ENCODE measurements at regions not wholly inside any gene's neighbourhood (a gene's known extent, or its start where the extent isn't known, plus 50 kb on each side); places are given as distances from the start of the nearest gene placed in this dataset.
"Not testable (repeated sequence)": the region's sequence is repeated elsewhere in the genome, so short reads cannot be mapped to it uniquely, and the experiment has no call there.

DNA sequence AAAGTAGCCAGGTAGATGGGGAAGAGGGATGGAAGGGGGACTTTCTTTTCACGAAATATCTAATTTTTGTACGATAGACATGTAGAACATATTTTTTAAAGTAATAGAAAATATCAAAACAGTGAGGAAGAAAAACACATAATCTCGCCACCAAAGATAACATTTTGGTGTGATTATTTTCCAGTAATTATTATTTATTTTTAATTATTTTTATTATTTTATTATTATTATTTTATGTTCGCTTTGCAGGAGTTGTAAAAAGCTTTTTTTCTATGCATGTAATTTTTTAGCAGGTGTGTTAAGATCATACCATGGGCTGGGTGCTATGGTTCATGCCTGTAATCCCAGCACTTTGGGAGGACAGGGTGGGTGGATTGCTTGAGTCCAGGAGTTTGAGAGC is 85.6 kb upstream of the CCND2 start:
- no peaks in the 10 kb centered on the region for H3K36me3 ChIP-seq
- no peaks in the 10 kb centered on the region for H3K4me1 ChIP-seq
- intact Hi-C loops (cut with DNase I), result no loop called here
- peaks cover 0 to 8% (median 0%) of the 10 kb centered on the region in 4 donors for H3K27me3 ChIP-seq
- 87 to 95% methylated on average over 4 of the region's 4 CpGs for WGBS, 2 donors
- TF ChIP-seq, protein P1, sequence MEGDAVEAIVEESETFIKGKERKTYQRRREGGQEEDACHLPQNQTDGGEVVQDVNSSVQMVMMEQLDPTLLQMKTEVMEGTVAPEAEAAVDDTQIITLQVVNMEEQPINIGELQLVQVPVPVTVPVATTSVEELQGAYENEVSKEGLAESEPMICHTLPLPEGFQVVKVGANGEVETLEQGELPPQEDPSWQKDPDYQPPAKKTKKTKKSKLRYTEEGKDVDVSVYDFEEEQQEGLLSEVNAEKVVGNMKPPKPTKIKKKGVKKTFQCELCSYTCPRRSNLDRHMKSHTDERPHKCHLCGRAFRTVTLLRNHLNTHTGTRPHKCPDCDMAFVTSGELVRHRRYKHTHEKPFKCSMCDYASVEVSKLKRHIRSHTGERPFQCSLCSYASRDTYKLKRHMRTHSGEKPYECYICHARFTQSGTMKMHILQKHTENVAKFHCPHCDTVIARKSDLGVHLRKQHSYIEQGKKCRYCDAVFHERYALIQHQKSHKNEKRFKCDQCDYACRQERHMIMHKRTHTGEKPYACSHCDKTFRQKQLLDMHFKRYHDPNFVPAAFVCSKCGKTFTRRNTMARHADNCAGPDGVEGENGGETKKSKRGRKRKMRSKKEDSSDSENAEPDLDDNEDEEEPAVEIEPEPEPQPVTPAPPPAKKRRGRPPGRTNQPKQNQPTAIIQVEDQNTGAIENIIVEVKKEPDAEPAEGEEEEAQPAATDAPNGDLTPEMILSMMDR (IDR thresholded peaks at IDR 0.05), result no peak
- TF ChIP-seq POLR2A (IDR thresholded peaks at IDR 0.05), result no peak
- H3K4me3 ChIP-seq, result no peak overlapping the region
- H3K27ac ChIP-seq, result no peak overlapping the region
- DNase-seq, result no peak
- H3K9me3 ChIP-seq, result peaks cover 0 to 2% (median 0%) of the 10 kb centered on the region in 3 donors

DNA sequence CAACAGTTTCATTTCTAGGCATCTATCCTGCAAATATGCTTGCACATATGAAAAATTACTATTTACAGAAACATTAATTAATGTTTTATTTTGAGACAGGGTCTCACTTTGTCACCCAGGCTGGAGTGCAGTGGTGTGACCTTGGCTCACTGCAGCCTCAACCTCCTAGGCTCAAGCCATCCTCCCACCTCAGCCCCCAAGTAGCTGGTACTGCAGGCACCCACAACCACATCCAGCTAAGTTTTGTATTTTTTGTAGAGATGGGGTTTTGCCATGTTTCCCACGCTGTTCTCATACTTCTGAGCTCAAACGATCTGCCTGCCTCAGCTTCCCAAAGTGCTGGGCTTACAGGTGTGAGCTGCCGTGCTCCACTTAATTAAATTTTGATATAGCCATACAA is 86.2 kb upstream of the CCND2 start:
- DNase-seq; H3K4me1 ChIP-seq; H3K27me3 ChIP-seq; intact Hi-C loops (cut with DNase I); H3K4me3 ChIP-seq; H3K27ac ChIP-seq; H3K36me3 ChIP-seq; H3K9me3 ChIP-seq: not testable (repeated sequence)
- WGBS, 2 donors, result 25 to 50% methylated on average over 2 to 3 of the region's 3 CpGs

DNA sequence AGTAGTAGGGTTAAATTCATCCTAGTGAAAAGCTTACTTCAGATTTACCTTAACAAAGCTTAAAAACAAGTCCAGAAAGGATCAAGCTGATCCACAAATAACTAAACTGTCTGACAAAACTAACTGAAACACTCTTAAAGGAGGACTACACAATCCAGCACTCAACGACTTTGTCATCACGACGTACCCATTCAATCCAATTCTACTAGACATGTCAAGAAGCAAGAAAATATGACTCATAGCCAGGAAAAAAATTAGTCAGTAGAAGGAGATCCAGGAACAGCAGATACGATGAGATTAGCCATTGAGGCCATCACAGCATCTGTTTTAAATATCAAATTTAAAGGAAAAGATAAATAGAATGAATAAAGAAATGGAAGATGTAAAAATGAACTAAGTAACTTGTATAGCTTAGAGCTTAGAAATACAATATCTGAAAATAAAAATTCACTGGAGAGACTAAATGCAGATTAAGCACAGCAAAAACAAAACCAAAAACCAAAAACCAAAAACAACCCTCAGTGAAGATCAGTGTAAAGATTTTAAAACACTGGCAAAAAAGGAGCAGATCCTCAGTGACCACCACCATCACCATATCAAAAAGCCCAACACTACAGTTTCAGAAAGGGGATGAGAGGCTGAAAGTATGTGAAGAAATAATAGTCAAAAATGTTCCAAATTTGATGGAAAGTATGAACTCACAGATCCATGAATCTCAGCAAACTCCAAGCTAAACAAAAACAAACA is 95.0 kb upstream of the CCND2 start:
- no peak for DNase-seq
- Histone ChIP-seq H3K27ac (no peak overlapping the region), H3K4me3 (no peak overlapping the region), H3K27me3 (peaks cover 0 to 23% (median 0%) of the 10 kb centered on the region in 4 donors), H3K4me1 (no peaks in the 10 kb centered on the region), H3K9me3 (peaks cover 0 to 5% (median 0%) of the 10 kb centered on the region in 3 donors), H3K36me3 (no peaks in the 10 kb centered on the region)
- 32 to 47% methylated on average over 4 of the region's 4 CpGs for WGBS, 2 donors
- intact Hi-C loops (cut with DNase I), result no loop called here
- TF ChIP-seq, protein P1 (IDR thresholded peaks at IDR 0.05), result no peak

DNA sequence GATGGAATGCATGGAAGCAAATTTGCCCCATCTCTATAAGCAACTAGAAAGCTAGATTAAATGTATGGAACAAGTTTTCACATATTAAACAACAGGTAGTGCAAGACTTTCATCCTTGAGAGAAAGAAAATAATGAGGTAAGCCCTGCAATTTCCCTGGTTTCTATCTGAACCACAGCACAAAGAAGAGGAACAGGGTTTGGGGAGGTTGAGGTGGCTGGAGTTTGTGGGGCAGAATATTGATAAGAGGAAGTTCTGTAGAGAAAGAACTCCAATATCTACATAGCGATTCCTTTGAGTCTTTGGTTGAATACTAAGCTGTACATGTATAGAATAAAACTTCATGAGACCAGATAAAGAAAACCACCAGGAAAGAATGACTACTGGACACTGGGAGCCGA is 96.3 kb upstream of the CCND2 start:
- no peak for TF ChIP-seq POLR2A (IDR thresholded peaks at IDR 0.05)
- TF ChIP-seq, protein P1 (IDR thresholded peaks at IDR 0.05), result no peak
- Histone ChIP-seq H3K4me3 (no peak overlapping the region), H3K27me3 (peaks cover 0 to 21% (median 0%) of the 10 kb centered on the region in 4 donors), H3K27ac (no peak overlapping the region), H3K9me3 (no peaks in the 10 kb centered on the region), H3K4me1 (no peaks in the 10 kb centered on the region), H3K36me3 (no peaks in the 10 kb centered on the region)
- WGBS, 2 donors, result 82 to 85% methylated on average over 2 of the region's 2 CpGs
- no peak for DNase-seq
- intact Hi-C loops (cut with DNase I), result no loop called here

DNA sequence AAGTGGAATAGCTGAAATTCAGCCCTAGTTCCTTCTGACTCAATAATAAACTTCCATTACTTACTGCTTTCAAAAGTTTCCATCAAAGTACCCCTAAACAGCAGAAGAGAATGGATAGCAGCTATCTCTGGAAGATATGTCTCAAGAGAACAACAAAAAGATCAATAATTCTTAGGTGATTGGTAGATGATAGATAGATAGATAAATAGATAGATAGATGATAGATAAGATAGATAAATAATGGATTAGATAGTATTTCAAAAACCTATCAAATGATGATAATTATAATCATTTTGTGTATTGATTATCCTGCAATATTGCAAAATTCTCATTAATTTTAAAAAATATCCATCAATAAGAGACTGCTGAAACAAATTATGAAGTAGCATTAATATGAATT is 97.4 kb upstream of the CCND2 start:
- H3K36me3 ChIP-seq, result no peaks in the 10 kb centered on the region
- no peak for DNase-seq
- no peak overlapping the region for H3K4me3 ChIP-seq
- H3K4me1 ChIP-seq, result no peaks in the 10 kb centered on the region
- TF ChIP-seq POLR2A (IDR thresholded peaks at IDR 0.05), result no peak
- TF ChIP-seq, protein P1 (IDR thresholded peaks at IDR 0.05), result no peak
- H3K27me3 ChIP-seq, result peaks cover 0 to 17% (median 0%) of the 10 kb centered on the region in 4 donors
- H3K27ac ChIP-seq, result no peak overlapping the region
- no peaks in the 10 kb centered on the region for H3K9me3 ChIP-seq
- intact Hi-C loops (cut with DNase I), result no loop called here

DNA sequence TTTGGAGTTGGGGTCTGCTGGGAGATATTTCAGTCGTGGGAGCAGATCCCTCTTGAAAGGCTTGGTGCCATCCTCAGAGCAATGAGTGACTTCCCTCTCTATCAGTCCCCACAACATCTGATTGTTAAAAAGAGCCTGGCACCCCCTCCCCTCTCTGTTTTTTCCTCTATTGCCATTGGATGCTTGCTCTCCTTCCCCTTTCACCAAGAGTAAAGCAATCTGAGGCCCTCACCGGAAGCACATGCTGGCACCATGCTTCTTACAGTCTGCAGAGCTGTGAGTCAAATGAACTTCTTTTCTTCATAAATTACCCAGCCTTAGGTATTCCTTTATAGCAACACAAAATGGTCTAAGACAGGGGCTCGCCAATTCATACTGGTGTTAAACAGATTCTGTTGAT is 99.1 kb upstream of the CCND2 start:
- DNase-seq, result no peak
- 84 to 85% methylated on average over 3 of the region's 3 CpGs for WGBS, 2 donors
- no peaks in the 10 kb centered on the region for H3K4me1 ChIP-seq
- H3K36me3 ChIP-seq, result no peaks in the 10 kb centered on the region
- no peak overlapping the region for H3K27ac ChIP-seq
- H3K9me3 ChIP-seq, result no peaks in the 10 kb centered on the region
- TF ChIP-seq, protein P1 (IDR thresholded peaks at IDR 0.05), result no peak
- no peak for TF ChIP-seq POLR2A (IDR thresholded peaks at IDR 0.05)
- H3K27me3 ChIP-seq, result peaks cover 0 to 23% (median 0%) of the 10 kb centered on the region in 4 donors
- intact Hi-C loops (cut with DNase I), result no loop called here
- H3K4me3 ChIP-seq, result no peak overlapping the region
